GM21367 (cell line): ENCODE measurements at regions not wholly inside any gene's neighbourhood (a gene's known extent, or its start where the extent isn't known, plus 50 kb on each side); places are given as distances from the start of the nearest gene placed in this dataset.

Experiments
- ATAC-seq: cut with Tn5 transposase; IDR thresholded peaks from one replicate; pipeline ENCODE4 v1.9.1; 2021; ENCODE audit not compliant: unreplicated experiment

GRCh38 chr15:98025237-98025636 lies 64.7 kb downstream of the ARRDC4 start:
- no peak for ATAC-seq

- ATAC-seq: no peak
These were observed 74.2 kb downstream of the ARRDC4 start for GRCh38 chr15:98034731-98035130.

DNA sequence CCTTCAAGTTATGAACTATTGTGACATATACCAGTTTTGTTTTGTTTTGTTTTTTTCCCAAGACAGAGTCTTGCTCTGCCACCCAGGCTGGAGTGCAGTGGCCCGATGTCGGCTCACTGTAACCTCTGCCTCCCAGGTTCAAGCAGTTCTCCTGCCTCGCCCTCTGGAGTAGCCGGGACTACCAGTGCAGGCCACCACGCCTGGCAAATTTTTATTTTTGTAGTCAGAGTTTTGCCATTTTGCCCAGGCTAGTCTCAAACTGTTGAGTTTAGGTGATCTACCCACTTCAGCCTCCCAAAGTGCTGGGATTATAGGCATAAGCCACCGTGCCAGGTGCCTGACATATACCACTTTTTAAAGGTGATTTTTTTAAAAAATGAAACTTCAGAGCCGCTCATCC lies 74.6 kb downstream of the ARRDC4 start:
- no peak for ATAC-seq

GRCh38 chr15:98035577-98036010 lies 75.1 kb downstream of the ARRDC4 start:
- ATAC-seq: no peak

- no peak for ATAC-seq
These were observed 79.1 kb downstream of the ARRDC4 start for GRCh38 chr15:98039596-98039995.

DNA sequence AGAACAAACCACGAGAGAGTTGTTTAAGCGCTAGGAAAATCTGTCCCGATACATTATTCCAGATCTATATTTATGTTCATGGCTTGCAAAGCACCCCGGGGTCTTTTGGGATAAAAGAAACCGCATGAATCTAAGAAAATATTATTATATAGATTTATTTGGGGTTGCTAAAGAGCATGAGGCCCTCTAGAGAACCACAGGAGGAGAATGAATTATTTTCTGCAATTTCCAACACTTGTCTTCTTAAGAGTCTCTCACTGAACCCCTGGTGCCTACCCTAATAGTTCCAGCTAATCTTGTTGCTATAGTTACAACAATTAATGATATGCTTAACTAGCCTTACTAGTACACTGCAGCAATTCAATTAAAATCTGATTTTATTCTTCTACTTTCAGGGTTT lies 79.6 kb downstream of the ARRDC4 start:
- ATAC-seq: no peak

GRCh38 chr15:98043160-98044014 lies 82.9 kb downstream of the ARRDC4 start:
- no peak for ATAC-seq

- ATAC-seq: no peak
These were observed 91.2 kb downstream of the ARRDC4 start for GRCh38 chr15:98051734-98052133.

GRCh38 chr15:98057453-98057852 lies 97.0 kb downstream of the ARRDC4 start:
- ATAC-seq: no peak

DNA sequence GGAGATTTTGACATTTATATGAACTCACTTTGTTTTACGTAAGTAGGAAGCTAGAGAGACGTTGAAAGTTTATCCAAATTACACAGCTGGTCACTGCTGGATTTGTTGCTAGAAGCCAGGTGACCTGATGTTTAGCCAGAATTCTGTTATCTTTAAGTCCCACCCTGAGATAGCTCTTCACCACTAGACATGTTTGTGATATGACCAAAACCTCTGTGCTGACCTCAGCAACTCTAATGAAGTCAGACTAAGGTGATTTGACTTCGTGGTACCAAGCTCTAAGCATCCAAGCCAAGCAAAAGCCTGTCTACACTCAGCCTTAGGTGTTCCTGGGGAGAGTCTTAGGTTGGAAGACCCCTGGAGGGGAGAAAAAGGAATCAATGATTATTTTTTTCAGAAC lies 102.4 kb downstream of the ARRDC4 start:
- ATAC-seq: no peak

- no peak for ATAC-seq
These were observed 102.8 kb downstream of the ARRDC4 start for GRCh38 chr15:98063315-98063714.

GRCh38 chr15:98063871-98064270 lies 103.4 kb downstream of the ARRDC4 start:
- ATAC-seq: no peak

DNA sequence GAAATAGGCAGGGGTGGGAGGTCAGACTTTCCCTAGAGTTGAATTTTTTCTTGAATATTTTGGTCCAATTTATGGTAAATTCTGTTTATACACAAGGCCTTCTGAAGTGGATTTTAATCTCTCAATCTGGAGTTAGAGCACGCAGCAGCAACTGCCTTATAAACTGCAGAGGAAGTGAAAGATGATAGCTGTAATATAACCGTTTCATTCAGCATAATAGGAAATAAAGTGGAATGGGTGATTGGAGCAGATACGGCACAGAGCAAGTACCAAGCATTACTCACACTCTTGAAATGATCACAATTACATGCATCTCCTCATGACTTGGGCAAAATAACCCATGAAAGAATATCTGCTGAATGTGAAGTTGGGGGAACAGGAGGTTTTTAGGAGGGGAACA lies 106.8 kb downstream of the ARRDC4 start:
- ATAC-seq: no peak

DNA sequence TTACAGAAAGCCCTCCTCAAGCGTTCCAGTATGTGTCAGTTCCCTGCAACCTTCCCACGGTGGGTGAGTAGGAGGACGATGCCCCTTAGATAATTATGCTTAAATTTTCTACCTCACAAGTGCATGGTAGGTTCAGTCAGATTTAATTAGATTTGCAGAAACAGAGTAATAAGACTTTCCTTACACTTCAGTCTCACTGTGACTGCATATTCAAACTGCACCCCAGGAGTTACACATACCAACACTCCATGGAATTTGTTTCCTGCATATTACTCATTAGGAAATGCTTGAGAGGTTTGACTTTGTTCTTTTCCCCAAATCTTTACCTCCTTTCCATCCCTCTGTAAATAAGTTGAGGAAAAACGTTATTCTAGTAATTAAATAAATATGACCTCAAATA lies 108.8 kb downstream of the ARRDC4 start:
- ATAC-seq: no peak

DNA sequence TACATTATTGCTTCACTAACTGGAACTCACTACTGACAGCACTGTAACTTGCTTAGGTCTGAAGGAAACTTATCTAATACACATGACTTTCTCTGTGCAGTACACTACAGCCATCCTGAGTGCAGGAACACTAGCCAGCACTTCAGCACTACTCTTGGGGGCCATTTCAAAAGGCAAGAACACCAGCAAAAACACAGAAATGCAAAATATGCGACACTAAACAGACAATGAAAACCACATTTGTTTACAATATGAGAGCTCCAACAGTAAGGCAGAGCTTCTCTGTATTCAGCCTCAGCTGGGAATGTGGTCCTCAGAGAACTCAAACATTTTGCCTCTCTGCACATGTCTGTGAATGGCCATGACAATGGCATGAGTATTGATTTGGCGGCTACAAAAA lies 109.6 kb downstream of the ARRDC4 start:
- no peak for ATAC-seq

DNA sequence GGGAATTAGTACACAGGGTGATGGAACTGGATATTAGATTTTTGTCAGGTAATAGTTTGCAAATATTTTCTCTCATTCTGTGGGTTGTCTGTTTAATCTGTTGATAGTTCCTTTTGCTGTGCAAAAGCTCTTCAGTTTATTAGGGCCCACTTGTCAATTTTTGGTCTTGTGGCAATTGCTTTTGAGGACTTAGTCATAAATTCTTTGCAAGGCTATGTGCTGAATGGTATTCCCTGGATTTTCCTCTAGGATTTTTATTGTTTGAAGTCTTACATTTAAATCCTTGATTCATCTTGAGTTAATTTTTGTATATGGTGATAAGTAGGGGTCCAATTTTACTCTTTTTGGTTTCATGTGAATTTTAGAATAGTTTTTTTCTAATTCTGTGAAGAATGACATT lies 111.3 kb downstream of the ARRDC4 start:
- ATAC-seq: no peak

- ATAC-seq: no peak
These were observed 114.9 kb downstream of the ARRDC4 start for GRCh38 chr15:98075441-98075840.

DNA sequence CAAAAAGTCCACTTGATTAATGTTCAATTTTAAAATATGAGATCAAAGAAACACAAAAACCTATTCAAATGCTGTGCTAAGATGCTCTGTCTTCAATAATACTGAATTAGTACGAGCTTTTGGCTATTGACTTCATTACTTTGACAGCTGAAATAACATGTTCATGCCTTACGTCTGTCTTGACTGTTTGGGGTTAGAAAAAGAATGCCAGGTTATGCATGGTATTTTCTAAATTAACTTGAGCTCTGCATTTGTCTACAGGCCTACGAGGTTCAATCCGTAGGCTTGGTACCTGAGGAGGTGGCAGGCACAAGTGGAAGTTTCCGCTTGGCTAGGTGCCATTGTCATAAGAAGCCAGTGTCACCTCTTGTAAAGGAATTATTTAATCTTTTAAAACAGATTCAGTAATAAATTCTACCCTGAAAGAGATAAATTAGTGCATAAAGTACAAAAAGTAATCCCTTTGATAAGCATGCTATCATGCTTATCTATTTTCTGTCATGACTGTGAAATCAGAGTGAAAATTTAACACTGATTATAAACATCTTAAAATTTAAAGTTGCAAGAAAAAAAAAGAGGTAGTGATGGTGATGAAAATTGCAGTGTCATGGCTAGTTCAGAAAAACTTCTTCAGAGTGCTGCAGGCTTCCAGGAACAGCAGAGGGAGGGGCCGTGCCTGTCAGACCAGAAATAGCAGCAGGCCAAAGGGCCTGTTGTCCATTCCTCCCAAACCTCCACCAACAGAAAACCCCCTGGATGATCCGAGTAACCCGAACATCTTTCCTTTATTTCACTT lies 115.7 kb downstream of the ARRDC4 start:
- no peak for ATAC-seq

- no peak for ATAC-seq
These were observed 116.7 kb downstream of the ARRDC4 start for GRCh38 chr15:98077186-98077585.

DNA sequence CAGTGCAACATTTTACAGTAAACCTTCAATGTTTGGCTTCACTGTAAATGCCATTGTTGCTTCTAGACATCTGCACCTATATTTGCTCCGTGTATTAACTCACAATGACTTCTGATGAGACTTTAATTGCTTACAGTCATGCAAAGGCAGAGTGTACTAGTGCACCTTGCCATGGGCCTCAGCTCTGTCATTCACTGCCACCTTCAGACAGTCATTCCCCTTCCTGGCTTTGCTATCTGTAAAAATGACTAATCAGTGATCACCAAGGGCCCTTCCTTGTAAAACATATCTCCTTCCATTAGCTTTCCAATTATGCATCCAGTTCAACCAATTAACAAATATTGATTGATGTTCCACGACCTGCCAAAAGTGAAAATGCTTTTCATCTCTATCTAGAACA lies 120.3 kb downstream of the ARRDC4 start:
- ATAC-seq: no peak

- ATAC-seq: no peak
These were observed 122.9 kb downstream of the ARRDC4 start for GRCh38 chr15:98083203-98083910.
